Dendritic cell treated with granulocyte-macrophage colony-stimulating factor and Interleukin-4, amounts not matched to agents 40 ng/mL and 50 ng/mL, for 4 days (primary cell): ENCODE measurements at regions not wholly inside any gene's neighbourhood (a gene's known extent, or its start where the extent isn't known, plus 50 kb on each side); places are given as distances from the start of the nearest gene placed in this dataset.
"Not testable (repeated sequence)": the region's sequence is repeated elsewhere in the genome, so short reads cannot be mapped to it uniquely, and the experiment has no call there.

Experiments
- H3K27ac Mint-ChIP-seq: one replicate; pipeline ENCODE4 v1.8.0; 2022; ENCODE audit warnings: mild to moderate bottlenecking, mixed read lengths
- H3K27me3 Mint-ChIP-seq: one replicate; pipeline ENCODE4 v1.8.0; 2022; ENCODE audit warnings: mild to moderate bottlenecking, mixed read lengths
- H3K36me3 Mint-ChIP-seq: one replicate; pipeline ENCODE4 v1.8.0; 2022; ENCODE audit warnings: low read depth, mixed read lengths
- H3K4me1 Mint-ChIP-seq: one replicate; pipeline ENCODE4 v1.8.0; 2022; ENCODE audit warnings: low read depth, mixed read lengths
- H3K4me3 Mint-ChIP-seq: one replicate; pipeline ENCODE4 v1.8.0; 2022; ENCODE audit warnings: mild to moderate bottlenecking, moderate library complexity, mixed read lengths
- H3K9me3 Mint-ChIP-seq: one replicate; pipeline ENCODE4 v1.8.0; 2022; ENCODE audit warnings: mixed read lengths
- intact Hi-C: fragments of 100-400 bp; cut with micrococcal nuclease; formaldehyde crosslinking; loops from one replicate; pipeline ENCODE4 v1.15.0; 2022

GRCh38 chr5:152730176-152730575 lies 325.1 kb upstream of the NMUR2 start:
- Mint-ChIP-seq H3K27ac (no peak overlapping the region), H3K4me1 (no peaks in the 10 kb centered on the region), H3K4me3 (no peak overlapping the region), H3K9me3 (peaks cover 14% of the 10 kb centered on the region), H3K27me3 (no peaks in the 10 kb centered on the region), H3K36me3 (no peaks in the 10 kb centered on the region)
- intact Hi-C loops = no loop called here

- H3K27me3 Mint-ChIP-seq = no peaks in the 10 kb centered on the region
- no peaks in the 10 kb centered on the region for H3K36me3 Mint-ChIP-seq
- no peak overlapping the region for H3K27ac Mint-ChIP-seq
- no peaks in the 10 kb centered on the region for H3K4me1 Mint-ChIP-seq
- intact Hi-C loops = no loop called here
- H3K9me3 Mint-ChIP-seq = peaks cover 40% of the 10 kb centered on the region
- no peak overlapping the region for H3K4me3 Mint-ChIP-seq
Observed at GRCh38 chr5:152736906-152737305, 331.8 kb upstream of the NMUR2 start.

- Mint-ChIP-seq H3K27ac (no peak overlapping the region), H3K36me3 (no peaks in the 10 kb centered on the region), H3K9me3 (peaks cover 47% of the 10 kb centered on the region), H3K4me3 (no peak overlapping the region), H3K27me3 (no peaks in the 10 kb centered on the region), H3K4me1 (no peaks in the 10 kb centered on the region)
- intact Hi-C loops = no loop called here
Observed at GRCh38 chr5:152739916-152740315, 334.8 kb upstream of the NMUR2 start.

- intact Hi-C loops, H3K27me3 Mint-ChIP-seq, H3K4me1 Mint-ChIP-seq, H3K4me3 Mint-ChIP-seq, H3K27ac Mint-ChIP-seq, H3K36me3 Mint-ChIP-seq: not testable (repeated sequence)
- H3K9me3 Mint-ChIP-seq = peaks cover 44% of the 10 kb centered on the region
Observed at GRCh38 chr5:152741126-152741525, 336.0 kb upstream of the NMUR2 start.

- H3K36me3 Mint-ChIP-seq, H3K4me3 Mint-ChIP-seq, H3K27ac Mint-ChIP-seq, intact Hi-C loops, H3K4me1 Mint-ChIP-seq, H3K27me3 Mint-ChIP-seq: not testable (repeated sequence)
- H3K9me3 Mint-ChIP-seq = peaks cover 49% of the 10 kb centered on the region
Observed at GRCh38 chr5:152787709-152788217, 382.7 kb upstream of the NMUR2 start.

GRCh38 chr5:152801886-152802285 lies 396.8 kb upstream of the NMUR2 start:
- intact Hi-C loops = no loop called here
- Mint-ChIP-seq H3K4me3 (no peak overlapping the region), H3K9me3 (peaks cover 6% of the 10 kb centered on the region), H3K36me3 (no peaks in the 10 kb centered on the region), H3K27ac (no peak overlapping the region), H3K27me3 (no peaks in the 10 kb centered on the region), H3K4me1 (no peaks in the 10 kb centered on the region)

- Mint-ChIP-seq H3K27ac (no peak overlapping the region), H3K27me3 (no peaks in the 10 kb centered on the region), H3K4me3 (no peak overlapping the region), H3K4me1 (no peaks in the 10 kb centered on the region), H3K9me3 (no peaks in the 10 kb centered on the region), H3K36me3 (no peaks in the 10 kb centered on the region)
- intact Hi-C loops = no loop called here
Observed at GRCh38 chr5:152804179-152804578, 399.1 kb upstream of the NMUR2 start.

- intact Hi-C loops = no loop called here
- Mint-ChIP-seq H3K9me3 (no peaks in the 10 kb centered on the region), H3K36me3 (no peaks in the 10 kb centered on the region)
Observed at GRCh38 chr5:152811988-152812387, 406.9 kb upstream of the NMUR2 start.

GRCh38 chr5:152813526-152813925 lies 408.4 kb upstream of the NMUR2 start:
- intact Hi-C loops = no loop called here
- no peaks in the 10 kb centered on the region for H3K36me3 Mint-ChIP-seq
- no peak overlapping the region for H3K4me3 Mint-ChIP-seq
- H3K27ac Mint-ChIP-seq = no peak overlapping the region
- no peaks in the 10 kb centered on the region for H3K4me1 Mint-ChIP-seq
- H3K27me3 Mint-ChIP-seq = no peaks in the 10 kb centered on the region
- H3K9me3 Mint-ChIP-seq = no peaks in the 10 kb centered on the region

More at GRCh38 chr5:152811988-152812387, 406.9 kb upstream of the NMUR2 start:
- H3K4me3 Mint-ChIP-seq = no peak overlapping the region
- H3K27me3 Mint-ChIP-seq = no peaks in the 10 kb centered on the region
- H3K4me1 Mint-ChIP-seq = no peaks in the 10 kb centered on the region
- H3K27ac Mint-ChIP-seq = no peak overlapping the region

GRCh38 chr5:152819891-152820290 lies 414.8 kb upstream of the NMUR2 start:
- Mint-ChIP-seq H3K4me3 (no peak overlapping the region), H3K4me1 (no peaks in the 10 kb centered on the region), H3K27me3 (no peaks in the 10 kb centered on the region), H3K9me3 (peaks cover 8% of the 10 kb centered on the region), H3K36me3 (no peaks in the 10 kb centered on the region), H3K27ac (no peak overlapping the region)
- intact Hi-C loops = no loop called here

GRCh38 chr5:152824316-152824715 lies 419.2 kb upstream of the NMUR2 start:
- intact Hi-C loops = no loop called here
- Mint-ChIP-seq H3K27ac (no peak overlapping the region), H3K4me3 (no peak overlapping the region), H3K9me3 (peaks cover 16% of the 10 kb centered on the region), H3K36me3 (no peaks in the 10 kb centered on the region), H3K27me3 (no peaks in the 10 kb centered on the region), H3K4me1 (no peaks in the 10 kb centered on the region)

- H3K9me3 Mint-ChIP-seq = peaks cover 10% of the 10 kb centered on the region
- H3K36me3 Mint-ChIP-seq = no peaks in the 10 kb centered on the region
- intact Hi-C loops = no loop called here
- no peaks in the 10 kb centered on the region for H3K27me3 Mint-ChIP-seq
- no peaks in the 10 kb centered on the region for H3K4me1 Mint-ChIP-seq
- no peak overlapping the region for H3K27ac Mint-ChIP-seq
- no peak overlapping the region for H3K4me3 Mint-ChIP-seq
Observed at GRCh38 chr5:152838241-152838786, 433.2 kb upstream of the NMUR2 start.

GRCh38 chr5:152844713-152845112 lies 439.6 kb upstream of the NMUR2 start:
- Mint-ChIP-seq H3K9me3 (no peaks in the 10 kb centered on the region), H3K36me3 (no peaks in the 10 kb centered on the region), H3K27me3 (no peaks in the 10 kb centered on the region), H3K4me3 (no peak overlapping the region), H3K27ac (no peak overlapping the region), H3K4me1 (no peaks in the 10 kb centered on the region)
- intact Hi-C loops = no loop called here

GRCh38 chr5:152853361-152853760 lies 448.3 kb upstream of the NMUR2 start:
- Mint-ChIP-seq H3K4me3 (no peak overlapping the region), H3K9me3 (peaks cover 8% of the 10 kb centered on the region), H3K4me1 (no peaks in the 10 kb centered on the region), H3K27ac (no peak overlapping the region), H3K27me3 (no peaks in the 10 kb centered on the region), H3K36me3 (no peaks in the 10 kb centered on the region)
- intact Hi-C loops = no loop called here

GRCh38 chr5:152855441-152855840 lies 450.4 kb upstream of the NMUR2 start:
- H3K4me1 Mint-ChIP-seq = no peaks in the 10 kb centered on the region
- intact Hi-C loops = no loop called here
- H3K27ac Mint-ChIP-seq = no peak overlapping the region
- H3K36me3 Mint-ChIP-seq = no peaks in the 10 kb centered on the region
- no peaks in the 10 kb centered on the region for H3K27me3 Mint-ChIP-seq
- peaks cover 10% of the 10 kb centered on the region for H3K9me3 Mint-ChIP-seq
- H3K4me3 Mint-ChIP-seq = no peak overlapping the region
